HG03571 (cell line): ENCODE measurements at regions not wholly inside any gene's neighbourhood (a gene's known extent, or its start where the extent isn't known, plus 50 kb on each side); places are given as distances from the start of the nearest gene placed in this dataset.
"Not testable (repeated sequence)": the region's sequence is repeated elsewhere in the genome, so short reads cannot be mapped to it uniquely, and the experiment has no call there.

Source experiments
- ATAC-seq: cut with Tn5 transposase; IDR thresholded peaks from one replicate; pipeline ENCODE4 v1.9.1; 2021; ENCODE audit not compliant: unreplicated experiment

DNA sequence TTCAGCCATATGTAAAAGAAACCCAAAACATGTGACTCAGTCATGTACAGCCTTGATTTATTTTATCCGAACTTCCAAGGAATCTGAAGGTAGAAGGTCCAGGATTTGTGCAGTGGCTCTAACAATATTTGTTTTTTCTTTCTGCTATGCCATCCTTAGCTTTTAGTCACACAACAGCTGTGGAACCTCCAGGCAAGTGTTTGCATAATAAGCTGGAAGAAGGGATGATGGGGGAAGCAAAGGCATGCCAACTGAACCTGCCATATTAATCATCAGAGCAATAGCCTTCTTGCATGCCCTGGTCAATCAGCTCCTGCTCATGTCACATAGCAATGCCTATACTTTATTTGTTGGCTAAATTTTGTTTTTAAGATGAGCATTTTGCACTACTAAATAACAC, 444.7 kb upstream of the ARPP21 start:
- no peak for ATAC-seq

DNA sequence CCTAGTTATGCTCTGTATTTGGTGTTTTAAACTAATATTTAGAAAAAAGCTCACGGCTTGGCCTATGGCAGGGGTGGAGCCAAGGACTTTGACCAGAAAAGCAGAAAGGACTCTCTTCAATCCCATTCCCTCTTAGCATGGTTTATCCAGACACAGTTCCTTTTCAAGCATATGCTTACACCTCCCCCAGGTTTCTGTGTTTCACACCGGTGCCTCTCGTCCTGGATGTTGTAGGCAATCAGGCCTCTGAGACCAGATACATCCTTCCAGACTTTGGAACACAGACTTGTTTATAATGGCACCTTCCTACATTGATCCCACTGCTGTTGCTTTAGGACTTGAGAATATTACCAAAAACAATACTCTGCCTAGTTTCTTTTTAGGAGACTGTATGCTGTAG, 440.5 kb upstream of the ARPP21 start:
- ATAC-seq, result no peak

DNA sequence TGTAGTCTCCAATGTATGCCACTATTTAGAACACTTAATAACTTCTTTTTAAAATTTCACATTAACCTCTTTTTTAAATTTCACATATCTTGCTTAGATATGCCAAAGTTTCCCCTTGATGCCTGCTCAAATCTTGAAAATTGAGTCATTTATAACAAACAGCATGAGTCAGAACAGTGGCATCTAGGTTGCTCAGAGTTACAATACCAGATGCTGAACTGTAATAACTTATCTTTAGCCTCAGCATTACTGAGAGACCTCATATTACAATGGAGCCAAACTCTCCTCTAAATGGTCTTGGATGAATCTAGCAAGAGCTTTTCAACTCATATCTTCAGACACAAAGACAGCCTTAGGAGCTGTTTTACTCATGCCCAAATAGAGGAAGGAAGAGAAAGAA, 439.3 kb upstream of the ARPP21 start:
- no peak for ATAC-seq

DNA sequence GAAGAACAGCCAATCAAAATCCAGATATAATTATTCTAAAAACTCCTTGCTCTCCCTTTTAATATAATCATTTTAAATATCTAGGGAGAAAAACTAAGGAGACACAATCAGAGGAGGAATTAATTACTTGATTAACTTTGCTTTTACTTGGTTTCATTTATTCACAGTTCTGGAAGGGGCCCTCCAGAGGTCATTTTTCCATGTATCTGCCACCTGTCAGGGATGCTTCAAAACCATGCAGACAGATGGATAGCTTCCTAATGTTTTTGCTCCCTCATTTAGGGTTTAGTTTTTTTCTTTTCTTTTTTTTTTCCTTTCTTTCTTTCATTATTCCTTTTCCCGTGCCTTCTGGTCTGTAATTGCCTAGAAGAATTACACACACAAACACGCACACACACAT, 438.1 kb upstream of the ARPP21 start:
- ATAC-seq, result no peak

DNA sequence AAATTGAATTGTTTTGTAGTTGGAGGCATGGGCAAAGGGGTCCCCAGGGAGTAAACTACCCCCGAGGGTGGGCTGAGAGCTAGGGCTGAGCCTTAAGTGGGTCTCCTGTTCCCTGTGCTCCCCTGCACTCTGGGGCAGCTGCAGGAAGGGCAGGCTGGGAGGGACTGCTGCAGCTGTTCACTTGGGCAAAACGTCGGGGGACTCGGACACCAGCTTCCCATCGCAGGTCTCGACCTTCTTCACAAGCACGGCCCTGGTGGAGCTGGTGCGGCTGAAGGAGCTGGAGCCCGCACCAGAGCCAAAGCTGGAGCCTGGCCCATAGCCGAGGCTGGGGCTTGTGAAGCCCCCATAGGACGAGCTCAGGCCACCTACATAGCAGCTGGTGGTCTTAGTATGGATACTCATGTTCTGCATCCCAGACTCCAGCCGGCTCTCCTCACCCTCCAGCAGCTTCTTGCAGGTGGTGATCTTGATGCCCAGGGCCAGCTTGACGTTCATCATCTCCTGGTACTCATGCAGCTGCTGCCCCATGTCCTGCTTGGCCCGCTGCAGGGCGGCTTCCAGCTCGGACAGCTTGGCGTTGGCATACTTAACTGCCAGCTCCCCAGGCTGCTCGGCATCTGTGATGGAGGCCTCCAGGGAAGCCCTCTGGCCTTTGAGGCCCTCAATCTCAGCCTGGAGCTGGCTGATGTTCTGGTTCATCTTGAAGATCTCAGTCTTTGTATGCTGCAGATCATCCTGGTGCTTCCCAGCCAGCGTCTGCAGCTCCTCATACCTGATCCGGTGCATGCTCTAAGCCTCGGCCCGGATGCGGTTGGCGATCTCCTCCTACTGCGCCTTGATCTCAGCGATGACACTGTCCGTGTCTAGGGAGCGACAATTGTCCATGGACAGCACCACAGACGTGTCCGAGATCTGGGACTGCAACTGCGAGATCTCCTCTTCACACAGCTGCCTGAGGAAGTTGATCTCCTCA, 423.5 kb upstream of the ARPP21 start:
- ATAC-seq, result no peak

DNA sequence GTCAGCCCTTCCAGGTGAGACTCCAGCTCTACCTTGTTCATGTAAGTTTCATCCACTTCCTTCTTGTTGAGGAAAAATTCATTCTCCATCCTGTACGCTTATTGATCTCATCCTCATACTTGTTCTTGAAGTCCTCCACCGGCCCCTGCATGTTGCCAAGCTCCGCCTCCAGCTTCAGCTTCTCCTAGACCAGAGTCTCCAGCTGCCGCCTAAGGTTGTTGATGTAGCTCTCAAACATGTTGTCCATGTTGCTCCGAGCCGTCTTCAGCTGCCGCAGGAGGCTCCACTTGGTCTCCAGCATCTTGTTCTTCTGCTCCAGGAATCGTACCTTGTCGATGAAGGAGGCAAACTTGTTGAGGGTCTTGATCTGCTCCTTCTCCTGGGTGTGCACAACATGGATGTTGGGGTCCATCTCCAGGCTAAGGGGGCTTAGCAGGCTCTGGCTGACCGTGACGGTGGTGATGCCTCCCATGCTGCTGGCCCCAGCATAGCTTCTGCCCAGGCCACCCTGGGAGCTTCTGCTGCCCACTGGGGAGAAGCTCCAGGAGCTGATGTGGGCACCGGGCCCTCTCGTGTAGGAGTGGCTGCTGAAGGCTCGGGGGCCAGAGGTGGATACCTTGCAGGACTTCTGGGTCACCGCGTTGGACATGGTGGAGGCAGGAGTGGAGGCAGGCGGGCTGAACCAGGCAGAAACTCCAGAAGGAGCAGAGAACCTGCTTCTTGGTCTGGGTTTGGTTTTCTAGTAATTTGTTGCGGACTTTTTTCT, 422.6 kb upstream of the ARPP21 start:
- ATAC-seq, result no peak

DNA sequence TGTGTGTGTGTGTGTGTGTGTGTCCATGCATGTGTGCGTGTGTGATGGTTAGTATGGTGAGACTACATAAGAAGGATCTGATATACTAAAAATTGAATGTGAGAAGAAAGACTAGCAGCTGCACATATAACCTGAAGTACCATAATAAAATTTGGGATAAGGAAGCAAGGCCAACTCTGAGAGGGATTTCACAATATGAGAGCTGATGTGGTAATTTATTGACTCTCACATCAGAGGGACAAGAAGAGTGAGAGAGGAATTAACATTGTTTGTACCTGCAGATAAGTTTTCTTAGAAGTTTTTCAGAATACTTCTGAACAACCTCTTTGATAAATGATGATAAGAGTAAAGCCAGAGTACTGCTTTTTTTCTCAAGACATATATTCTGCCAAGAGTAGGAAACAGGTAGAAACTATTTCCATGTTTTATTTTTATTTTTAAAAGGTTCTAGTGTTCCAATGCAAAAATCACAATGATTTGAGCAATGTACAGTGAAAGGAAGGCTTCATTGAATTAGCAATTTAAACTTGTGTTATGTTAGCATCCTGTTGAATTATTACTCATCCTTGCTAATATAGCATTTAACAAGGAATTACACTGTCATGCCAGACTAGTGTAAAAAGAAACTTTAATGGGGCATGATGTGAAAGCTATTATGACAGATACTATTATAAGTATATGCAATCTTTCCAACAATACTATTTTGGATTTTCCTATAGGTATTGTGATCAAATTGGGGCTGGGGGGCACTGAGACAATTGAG, 415.5 kb upstream of the ARPP21 start:
- no peak for ATAC-seq

DNA sequence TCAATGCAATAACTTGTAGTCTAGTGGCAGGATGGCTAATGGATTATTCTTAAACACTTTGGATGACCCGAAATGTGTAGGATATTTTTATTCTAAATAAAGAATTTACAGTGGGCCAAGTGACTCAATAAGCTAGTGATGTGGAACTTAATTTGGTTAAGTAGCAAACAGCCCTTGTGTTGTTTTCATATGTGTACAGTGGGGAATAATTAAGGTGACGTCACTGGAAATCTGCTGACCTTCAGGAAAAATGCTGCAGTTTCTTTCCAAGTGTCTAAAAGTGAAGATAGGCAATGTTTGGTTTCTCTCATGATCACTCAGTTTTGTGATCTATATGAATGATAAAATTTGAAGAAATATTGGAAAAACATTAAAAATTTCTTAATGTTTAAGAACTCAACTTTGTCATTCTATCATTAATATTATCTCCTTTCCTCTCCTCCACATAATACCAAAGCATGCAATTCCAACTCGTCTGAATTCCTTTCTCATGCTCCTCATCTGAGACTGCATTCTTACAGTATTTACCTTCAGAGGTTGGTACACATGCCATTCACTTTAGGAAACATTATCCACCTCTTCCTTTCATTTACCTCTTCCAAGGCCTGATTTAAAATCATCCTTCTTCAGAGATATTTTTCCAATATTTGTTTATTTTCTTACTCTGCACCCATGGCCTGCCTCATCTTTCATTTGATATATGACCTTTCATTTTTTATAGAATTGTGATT, 414.6 kb upstream of the ARPP21 start:
- ATAC-seq, result no peak

DNA sequence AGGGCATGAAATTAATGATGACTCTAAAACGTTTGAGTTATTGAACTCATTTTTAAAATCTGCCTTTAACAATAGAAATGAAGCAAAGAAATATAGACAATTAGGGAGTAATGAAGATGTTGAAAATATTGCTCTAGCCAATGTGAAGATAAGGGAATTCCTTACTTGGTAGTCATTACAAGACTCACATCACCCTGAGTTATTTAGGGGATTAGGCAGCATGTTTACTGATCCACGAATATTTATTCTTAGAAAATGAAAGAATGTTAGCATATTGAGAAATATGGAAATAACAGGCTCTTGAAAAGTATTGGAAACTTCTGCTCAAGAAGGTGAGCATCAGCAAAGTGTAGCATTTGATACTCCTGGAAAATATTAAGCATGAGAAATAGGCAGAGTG, 398.1 kb upstream of the ARPP21 start:
- no peak for ATAC-seq

DNA sequence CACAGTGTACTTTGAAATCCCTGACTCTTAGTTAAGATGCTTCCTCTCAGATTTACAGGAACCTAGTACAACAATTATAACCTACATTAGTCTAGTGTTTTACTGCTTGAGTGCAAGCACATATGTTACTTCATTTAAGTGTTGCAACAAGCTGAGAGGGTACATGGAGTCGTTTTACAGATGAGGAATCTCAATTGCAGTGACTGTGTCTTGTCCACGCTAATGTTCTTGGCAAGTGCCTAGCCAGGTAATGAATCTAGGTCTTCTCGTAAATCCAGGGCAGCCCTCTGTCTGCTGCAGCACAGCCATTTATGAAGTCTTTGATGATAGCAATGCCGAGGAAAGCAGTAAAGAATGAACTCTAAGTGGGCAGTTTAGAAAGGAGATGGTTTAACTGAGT, 384.4 kb upstream of the ARPP21 start:
- ATAC-seq, result no peak

DNA sequence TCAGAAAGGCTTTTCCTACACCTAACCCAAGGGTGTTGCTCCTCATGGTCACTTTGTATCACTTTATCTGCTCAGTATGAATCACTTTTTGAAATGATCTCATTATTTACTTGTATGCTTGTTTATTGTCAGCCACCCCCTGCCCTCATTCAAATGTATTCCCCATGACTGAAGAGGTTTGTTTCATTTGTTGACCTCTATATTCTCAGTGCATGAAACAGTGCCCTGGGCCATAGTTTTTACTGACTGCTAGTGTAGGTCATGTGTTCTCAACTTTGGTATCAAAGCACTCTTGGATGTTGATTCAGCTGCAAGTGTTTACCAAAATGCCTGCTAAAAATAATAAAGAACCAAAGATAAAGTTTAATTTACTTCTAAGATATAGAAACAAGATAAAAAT, 381.7 kb upstream of the ARPP21 start:
- ATAC-seq, result no peak

DNA sequence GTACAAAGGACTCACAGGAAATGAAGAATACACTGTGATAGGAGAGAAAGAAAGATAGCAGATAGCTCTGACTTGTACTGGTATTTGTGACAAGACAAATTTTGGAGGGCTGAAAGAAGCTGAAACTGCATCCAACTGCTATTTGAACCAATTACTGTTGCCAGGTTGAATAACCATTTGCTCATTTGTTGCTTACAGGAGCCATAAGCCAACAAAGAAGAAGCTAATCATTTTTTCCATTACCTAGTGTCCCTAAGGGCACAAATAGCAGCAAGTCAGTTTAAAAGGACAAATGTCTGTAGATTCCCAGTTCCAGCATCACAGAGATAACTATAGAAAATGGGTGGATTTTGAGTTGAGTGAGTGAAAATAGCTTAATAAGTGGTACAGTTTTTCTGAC, 376.9 kb upstream of the ARPP21 start:
- no peak for ATAC-seq

DNA sequence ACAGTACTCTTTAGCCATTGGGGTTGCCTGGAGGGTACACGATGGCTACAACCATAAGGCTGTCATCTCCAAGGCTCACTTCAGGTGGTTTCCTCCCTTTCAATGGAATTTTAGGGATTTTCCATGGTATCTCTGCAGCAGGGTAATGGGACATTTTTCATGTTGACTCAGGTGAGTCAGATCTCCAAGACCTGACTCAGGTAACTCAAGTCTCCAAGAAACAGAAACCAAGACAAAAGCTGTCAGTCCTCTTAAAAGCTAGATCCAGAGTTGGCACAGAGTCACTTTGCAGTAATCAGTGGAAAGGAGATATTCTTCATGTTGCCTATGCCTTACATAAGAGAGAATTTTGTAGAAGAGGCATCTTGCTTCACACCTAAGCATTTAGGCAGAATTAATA, 375.8 kb upstream of the ARPP21 start:
- ATAC-seq, result no peak

DNA sequence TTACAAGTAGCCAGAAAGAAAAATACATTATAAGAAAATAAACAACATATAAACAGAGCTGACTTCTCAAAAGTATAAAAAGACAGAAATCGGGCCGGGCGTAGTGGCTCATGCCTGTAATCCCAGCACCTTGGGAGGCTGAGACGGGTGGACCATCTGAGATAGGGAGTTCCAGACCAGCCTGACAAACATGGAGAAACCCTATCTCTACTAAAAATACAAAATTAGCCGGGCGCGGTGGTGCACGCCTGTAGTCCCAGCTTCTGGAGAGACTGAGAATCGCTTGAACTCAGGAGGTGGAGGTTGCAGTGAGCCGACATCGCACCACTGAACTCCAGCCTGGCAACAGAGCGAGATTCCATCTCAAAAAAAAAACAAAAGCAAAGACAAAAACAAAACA, 373.3 kb upstream of the ARPP21 start:
- ATAC-seq, result not testable (repeated sequence)

DNA sequence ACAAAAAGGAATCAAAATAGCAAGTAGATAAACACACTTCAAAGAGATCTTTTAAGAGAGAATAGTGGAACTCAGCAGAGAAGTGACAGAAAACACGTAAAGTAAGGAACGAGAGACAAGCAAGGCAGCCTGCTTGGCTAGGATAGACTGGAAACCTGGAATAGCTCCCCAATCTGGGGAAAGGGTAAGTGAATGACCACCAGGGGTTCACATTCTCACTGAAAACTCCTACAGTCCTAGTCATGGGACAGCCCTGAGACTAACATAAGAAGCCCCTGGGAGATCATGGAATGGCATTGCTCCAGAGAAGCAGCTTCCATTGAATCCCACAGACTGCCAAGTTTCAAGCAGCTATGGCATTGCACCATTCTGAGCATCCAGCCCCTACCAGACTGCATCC, 363.6 kb upstream of the ARPP21 start:
- no peak for ATAC-seq

DNA sequence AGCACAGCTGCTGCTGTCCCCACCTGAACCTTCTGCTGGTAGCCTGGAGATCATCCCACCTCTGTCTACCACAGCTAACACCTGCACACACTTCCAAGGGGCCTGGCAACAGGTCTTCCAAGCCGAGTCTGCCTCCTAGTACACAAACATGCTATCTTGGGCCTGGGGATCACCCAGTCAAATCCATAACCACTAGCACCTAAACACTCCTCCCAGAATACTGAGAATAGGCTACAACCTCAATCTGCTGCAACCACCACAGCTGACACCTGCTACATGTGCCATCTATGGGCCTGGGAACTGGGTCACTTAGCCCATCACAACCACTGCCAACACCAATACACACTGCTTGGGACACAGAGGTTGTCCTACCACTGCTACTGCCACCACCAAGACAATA, 362.8 kb upstream of the ARPP21 start:
- ATAC-seq, result no peak

DNA sequence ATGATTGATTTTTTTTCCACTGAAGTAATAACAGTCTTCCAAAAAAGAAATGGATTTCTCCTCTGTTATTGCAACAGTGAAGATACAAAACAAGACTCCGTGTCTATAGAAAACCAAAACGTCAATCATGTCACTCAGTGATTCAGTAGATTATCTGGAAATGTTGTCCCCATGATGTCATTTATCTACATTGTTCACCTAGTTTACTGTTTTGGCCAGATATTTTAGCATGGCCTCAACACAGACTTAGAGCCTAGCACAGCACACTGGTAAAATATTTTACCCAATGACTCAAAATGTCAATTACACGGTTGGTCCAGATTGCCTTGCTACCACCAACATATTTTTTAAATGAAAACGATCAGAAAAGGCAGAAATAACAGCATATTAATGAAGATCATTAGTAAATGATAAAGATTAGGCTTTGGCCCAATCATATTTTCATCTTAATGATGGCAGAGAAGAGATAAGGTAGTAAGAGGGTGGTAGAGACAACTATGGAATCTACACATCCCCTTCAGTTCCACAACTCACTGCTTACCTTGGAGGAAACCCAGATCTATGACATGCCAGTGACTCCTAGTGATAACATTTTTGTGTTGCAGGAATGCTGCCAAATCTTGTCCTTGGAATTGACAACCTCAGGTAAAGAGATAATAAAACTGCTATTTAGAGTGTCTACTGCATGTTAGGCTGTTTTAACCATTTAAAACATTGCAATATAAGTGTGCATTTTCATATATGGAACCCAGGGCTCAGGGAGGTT, 347.7 kb upstream of the ARPP21 start:
- ATAC-seq, result no peak

DNA sequence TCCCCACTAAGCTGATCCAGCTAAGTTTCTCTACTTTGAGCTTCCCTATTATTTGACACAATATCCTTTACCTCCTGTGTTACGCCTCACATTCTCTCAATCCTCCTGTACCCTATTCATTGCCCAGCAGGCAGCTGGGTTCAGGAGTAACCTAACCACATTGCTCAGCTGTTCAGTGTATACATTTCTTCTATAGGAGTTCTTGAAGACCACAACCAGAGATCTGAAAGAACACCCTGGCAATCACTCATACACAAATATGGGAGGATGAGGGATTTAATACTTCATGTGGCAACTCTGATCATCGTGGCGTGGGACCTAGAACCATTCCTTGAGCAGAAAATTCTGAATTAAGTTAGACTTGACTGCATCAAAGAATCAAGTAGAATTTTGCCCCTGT, 346.8 kb upstream of the ARPP21 start:
- no peak for ATAC-seq

DNA sequence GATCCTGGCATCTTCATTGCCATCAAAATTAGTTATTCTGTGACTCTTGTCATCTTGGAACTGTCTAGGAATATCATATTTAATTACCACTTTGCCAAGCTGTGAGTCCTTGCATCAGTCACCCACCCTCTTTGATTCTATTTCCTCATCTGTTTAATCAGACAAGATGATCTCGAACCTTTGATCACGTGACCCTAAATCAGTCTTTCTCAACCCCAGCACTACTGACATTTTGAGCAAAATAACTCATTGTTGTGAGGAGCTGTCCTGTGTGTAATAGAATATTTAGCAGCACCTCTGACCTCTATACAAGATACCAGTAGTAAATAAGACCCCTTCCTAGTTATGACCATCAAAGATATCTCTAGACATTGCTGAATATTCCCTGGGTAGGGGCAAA, 343.4 kb upstream of the ARPP21 start:
- ATAC-seq, result no peak

DNA sequence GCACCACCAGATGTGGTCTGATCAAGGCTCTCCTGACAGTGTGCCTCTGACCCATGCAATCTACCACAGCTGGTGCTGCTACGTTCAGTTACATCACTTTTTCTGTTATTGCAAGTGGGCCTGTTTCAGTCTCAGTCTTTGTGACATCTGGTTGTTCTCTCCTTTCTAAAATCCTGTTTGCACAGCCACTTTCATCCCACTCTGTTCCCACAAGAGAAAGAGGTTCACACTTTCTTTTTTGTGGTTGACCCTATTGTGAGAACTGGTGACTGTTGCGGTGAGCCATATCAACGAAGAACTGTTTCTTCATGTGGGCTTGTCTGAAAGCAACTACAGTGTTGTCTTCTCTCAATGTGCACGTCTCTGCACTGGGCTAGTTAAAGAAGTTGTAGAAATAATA, 342.8 kb upstream of the ARPP21 start:
- ATAC-seq, result no peak
